ENCODE measurements at regions not wholly inside any gene's neighbourhood (a gene's known extent, or its start where the extent isn't known, plus 50 kb on each side); places are given as distances from the start of the nearest gene placed in this dataset.

DNA sequence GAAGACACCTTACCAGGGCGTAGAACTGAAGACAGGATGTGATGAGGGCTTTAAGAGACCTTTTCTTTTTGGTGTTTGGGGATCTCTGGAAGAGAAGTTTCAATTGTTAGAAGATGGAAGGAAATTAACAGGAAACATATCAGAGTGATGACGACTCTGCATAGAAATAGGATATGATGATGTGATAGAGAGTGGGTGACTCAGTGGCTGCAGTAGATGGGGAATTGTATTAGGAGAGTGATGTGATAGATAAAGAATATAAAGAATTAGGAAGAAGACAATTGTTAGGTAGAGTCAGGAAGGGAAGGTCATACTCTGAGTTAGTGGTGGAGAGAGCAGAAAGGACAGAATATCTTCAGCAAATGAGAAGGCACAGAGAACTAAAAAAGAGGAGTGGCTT is 593.9 kb downstream of the NYAP2 start:
- TF ChIP-seq, protein P1, sequence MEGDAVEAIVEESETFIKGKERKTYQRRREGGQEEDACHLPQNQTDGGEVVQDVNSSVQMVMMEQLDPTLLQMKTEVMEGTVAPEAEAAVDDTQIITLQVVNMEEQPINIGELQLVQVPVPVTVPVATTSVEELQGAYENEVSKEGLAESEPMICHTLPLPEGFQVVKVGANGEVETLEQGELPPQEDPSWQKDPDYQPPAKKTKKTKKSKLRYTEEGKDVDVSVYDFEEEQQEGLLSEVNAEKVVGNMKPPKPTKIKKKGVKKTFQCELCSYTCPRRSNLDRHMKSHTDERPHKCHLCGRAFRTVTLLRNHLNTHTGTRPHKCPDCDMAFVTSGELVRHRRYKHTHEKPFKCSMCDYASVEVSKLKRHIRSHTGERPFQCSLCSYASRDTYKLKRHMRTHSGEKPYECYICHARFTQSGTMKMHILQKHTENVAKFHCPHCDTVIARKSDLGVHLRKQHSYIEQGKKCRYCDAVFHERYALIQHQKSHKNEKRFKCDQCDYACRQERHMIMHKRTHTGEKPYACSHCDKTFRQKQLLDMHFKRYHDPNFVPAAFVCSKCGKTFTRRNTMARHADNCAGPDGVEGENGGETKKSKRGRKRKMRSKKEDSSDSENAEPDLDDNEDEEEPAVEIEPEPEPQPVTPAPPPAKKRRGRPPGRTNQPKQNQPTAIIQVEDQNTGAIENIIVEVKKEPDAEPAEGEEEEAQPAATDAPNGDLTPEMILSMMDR (IDR thresholded peaks at IDR 0.05; ENCODE audit: borderline replicate concordance, extremely low read depth, low read length, poor library complexity, severe bottlenecking), result no peak
- TF ChIP-seq EZH2 (IDR thresholded peaks at IDR 0.05; ENCODE audit: borderline replicate concordance, low read depth, low read length, severe bottlenecking), result no peak
